GM12875 (cell line): ENCODE measurements at regions not wholly inside any gene's neighbourhood (a gene's known extent, or its start where the extent isn't known, plus 50 kb on each side); places are given as distances from the start of the nearest gene placed in this dataset.
"Not testable (repeated sequence)": the region's sequence is repeated elsewhere in the genome, so short reads cannot be mapped to it uniquely, and the experiment has no call there.

Experiments used
- H3K4me3 ChIP-seq: one replicate; pipeline ENCODE4 v1.5.1; 2011; ENCODE audit warnings: low read depth, low read length, control low read depth
- CTCF ChIP-seq: IDR thresholded peaks from 2 replicates; pipeline ENCODE4 v1.5.1; 2011; ENCODE audit warnings: low read depth, mild to moderate bottlenecking, control low read depth, inconsistent platforms, low read length, moderate library complexity, borderline replicate concordance; ENCODE audit not compliant: insufficient read depth

- no peak for TF ChIP-seq CTCF
- no peak overlapping the region for H3K4me3 ChIP-seq
Observed at GRCh38 chr12:131281016-131281415, 327.3 kb downstream of the ADGRD1 start.

GRCh38 chr12:131282292-131283080 lies 328.8 kb downstream of the ADGRD1 start:
- no peak overlapping the region for H3K4me3 ChIP-seq
- TF ChIP-seq CTCF = no peak

GRCh38 chr12:131283191-131283861 lies 329.6 kb downstream of the ADGRD1 start:
- no peak overlapping the region for H3K4me3 ChIP-seq
- no peak for TF ChIP-seq CTCF

DNA sequence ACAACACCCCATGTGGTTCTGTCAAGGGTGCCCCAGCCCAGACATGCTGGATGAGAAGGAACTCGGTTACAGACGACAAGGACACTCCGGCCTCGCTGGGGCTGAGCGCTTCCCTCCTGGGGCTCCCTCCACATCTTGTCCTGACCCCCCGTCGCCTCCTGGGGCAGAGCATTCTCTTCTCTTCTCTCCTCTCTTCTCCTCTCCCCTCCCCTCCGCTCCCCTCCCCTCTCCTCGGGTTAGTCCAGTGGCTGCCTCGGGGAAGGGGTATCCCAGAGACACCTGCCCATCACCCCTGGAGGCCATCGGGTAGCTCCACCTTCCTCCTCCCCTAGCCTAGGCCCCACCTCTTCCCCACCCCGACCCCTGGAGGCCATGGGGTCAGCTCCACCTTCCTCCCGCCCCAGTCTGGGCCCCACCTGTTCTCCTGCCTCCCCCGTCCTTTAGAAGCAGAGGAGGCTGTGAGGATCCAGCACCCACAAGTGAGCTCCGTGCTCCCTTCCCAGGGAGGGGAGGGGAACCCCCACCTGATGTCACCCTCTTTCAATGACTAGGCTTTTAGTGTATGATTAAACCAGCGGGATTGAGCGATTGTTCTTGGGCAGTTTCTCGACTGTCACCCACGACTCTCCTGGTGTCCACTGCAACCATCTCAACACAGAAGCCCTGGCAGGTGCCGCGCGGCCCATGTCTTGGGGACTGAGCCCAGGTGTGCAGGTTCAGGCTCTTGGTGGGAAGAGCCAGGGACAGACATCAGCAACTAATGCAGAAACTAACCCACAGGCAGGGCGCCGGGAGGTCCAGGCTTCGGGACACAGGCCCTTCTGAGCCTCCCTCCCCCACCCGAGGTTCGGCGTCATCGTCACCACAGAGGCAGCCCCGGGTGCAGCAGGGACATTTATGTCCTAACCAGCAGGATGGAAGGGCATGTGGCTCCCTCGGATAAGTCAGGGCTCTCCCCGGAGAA lies 330.4 kb downstream of the ADGRD1 start:
- H3K4me3 ChIP-seq = not testable (repeated sequence)

DNA sequence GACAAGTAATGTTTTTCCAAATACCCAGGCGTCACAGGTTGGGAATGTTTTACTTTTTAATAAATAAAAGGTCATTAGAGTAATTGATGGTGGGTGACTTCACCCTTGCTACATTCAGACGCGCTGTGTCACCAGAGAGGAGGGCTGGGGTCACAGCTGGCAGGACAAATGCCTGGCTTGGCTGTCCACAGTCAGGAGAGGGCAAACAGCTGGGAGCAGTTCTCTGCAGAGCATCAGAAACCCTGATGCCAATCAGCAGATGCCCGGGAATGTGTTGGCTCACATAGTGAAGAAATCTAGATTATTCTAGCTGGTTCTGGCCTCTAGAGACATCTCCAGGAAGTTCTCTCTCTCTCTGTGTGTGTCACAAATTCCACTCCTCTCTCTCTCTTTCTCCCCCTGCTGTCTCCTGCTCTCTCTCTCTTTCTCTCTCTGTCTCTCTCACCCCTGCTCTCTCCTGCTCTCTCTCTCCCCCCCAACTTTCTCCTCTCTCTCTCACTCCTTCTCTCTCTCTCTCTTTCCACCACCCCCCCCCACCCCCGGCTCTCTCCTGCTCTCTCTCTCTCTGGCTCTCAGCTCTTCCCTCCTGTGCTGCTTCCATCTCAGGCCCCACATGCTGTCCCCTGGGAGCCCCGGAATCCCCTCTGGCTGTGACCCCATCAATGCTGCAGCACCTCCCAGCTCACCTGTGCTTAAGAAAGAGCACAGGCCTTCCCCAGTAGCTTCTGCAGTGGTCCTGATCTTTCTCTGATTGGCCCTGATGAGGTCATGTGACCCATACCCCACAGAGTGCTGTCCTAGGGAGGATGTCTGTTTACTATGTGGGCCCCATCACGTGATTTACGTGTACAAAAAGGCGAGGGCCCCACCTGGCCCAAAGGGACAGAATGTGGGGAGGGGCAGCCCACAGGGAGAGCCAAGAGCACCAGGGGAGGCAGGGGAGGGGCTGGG lies 331.5 kb downstream of the ADGRD1 start:
- not testable (repeated sequence) for H3K4me3 ChIP-seq

GRCh38 chr12:131285905-131286295 lies 332.2 kb downstream of the ADGRD1 start:
- H3K4me3 ChIP-seq = not testable (repeated sequence)

GRCh38 chr12:131286301-131286700 lies 332.6 kb downstream of the ADGRD1 start:
- H3K4me3 ChIP-seq = not testable (repeated sequence)

DNA sequence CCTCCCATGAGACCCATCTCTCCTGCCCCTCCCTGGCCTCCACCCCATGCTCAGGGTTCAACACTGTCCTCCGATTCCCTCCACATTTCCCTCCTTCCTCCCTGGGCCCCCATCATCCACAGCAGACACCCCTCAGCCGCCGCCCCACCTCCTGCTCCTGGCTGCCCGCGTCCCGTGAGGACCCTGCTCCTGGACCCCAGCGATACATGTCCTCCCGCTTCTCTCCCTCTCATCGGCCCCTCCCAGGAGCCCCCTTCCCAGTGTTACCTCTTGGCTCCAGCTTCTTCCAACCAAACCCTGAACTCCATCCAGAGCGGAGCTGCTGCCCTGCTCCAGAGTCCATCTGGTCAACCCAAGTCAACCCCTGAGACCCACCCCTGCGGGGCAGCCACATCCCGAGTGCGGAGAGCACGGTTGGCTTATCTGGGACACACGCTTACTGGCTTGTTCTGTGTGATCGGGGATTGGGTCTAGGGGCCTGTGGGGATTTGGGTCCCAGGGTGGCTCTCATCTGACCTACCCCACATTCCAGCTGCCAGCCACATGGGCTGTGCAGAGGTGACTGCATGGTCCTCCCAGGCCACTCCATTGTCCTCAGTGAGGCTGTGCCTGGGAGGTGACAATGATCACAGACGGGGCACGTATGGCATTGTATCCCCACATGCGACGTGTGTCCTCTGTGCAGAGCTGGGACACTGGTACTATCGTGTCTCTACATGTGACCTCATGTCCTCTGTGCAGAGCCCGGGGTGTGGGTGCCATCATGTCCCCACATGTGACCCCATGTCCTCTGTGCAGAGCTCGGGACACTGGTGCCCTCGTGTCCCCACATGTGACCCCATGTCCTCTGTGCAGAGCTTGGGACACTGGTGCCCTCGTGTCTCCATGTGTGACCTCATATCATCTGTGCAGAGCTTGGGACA lies 333.6 kb downstream of the ADGRD1 start:
- H3K4me3 ChIP-seq = no peak overlapping the region
- TF ChIP-seq CTCF = no peak
